Ovary (tissue), 7 donors: ENCODE measurements at regions not wholly inside any gene's neighbourhood (a gene's known extent, or its start where the extent isn't known, plus 50 kb on each side); places are given as distances from the start of the nearest gene placed in this dataset.

ENCODE experiments used
- DNase-seq, 5 donors: peaks; one replicate each; pipeline ENCODE4 v3.0.0-alpha.2; 2019 to 2020
- H3K27ac ChIP-seq, 2 donors: fragments of 200-600 bp; one replicate each; pipeline versions ENCODE4 v1.5.1 to v1.8.0; 2019 to 2022
- H3K27me3 ChIP-seq: fragments of 200-600 bp; one replicate; pipeline ENCODE4 v1.8.0; 2022
- H3K36me3 ChIP-seq: fragments of 200-600 bp; sonication (generic); one replicate; pipeline ENCODE4 v1.5.1; 2019
- H3K4me1 ChIP-seq: one replicate; pipeline ENCODE4 v1.8.1; 2013; ENCODE audit warnings: mild to moderate bottlenecking, moderate library complexity; ENCODE audit not compliant: insufficient read depth
- H3K4me3 ChIP-seq: fragments of 200-600 bp; sonication (generic); one replicate; pipeline ENCODE4 v1.5.1; 2017
- H3K9me3 ChIP-seq, 2 donors: fragments of 200-600 bp in 1 of 2; sonication (generic) in 1 of 2; one replicate each; pipeline versions ENCODE4 v1.5.1 to v1.8.1; 2013 to 2019; ENCODE audit warnings: mild to moderate bottlenecking in 1 of 2, moderate library complexity in 1 of 2
- CTCF ChIP-seq, 3 donors: fragments of 450-650 bp in 2 of 3; fragments of 200-600 bp in 1 of 3; IDR thresholded peaks; one replicate each; pipeline versions ENCODE4 v1.5.1 to v1.8.0; 2016 to 2022; ENCODE audit warnings: antibody characterized with exemption in 3 of 3, mild to moderate bottlenecking in 1 of 3
- EP300 ChIP-seq: sonication (generic); formaldehyde crosslinking; IDR thresholded peaks from one replicate; pipeline ENCODE4 v1.6.1; 2017; ENCODE audit warnings: antibody characterized with exemption
- POLR2A ChIP-seq: fragments of 450-650 bp; IDR thresholded peaks from one replicate; pipeline ENCODE4 v1.6.1; 2017; ENCODE audit warnings: antibody characterized with exemption, mild to moderate bottlenecking, moderate library complexity
- WGBS, 3 donors: extraction: QIAGEN DNeasy Blood & Tissue Kit in 1 of 3; methylation state at CpG; one replicate each; pipeline versions ENCODE4 v1.1.5 to v1.1.7; 2013 to 2017; 5-methylcytosine and 5-hydroxymethylcytosine counted together
- intact Hi-C, 4 donors: fragments of 100-400 bp; cut with DNase I; formaldehyde crosslinking; loops; one replicate each; pipeline versions ENCODE4 v1.11.0 to v1.15.1; 2022 to 2023
- donor health status: DM: no; HTN: no; CAD: no; lungs with moderate emphysema.
- donor health status: DM: no; HTN: no; CAD: no.
- donor health status: Bipolar disorder and iron deficiency.
- donor health status: DM: no; HTN: no; CAD: no.
- donor health status: DM: yes; HTN: yes; CAD: no.

DNA sequence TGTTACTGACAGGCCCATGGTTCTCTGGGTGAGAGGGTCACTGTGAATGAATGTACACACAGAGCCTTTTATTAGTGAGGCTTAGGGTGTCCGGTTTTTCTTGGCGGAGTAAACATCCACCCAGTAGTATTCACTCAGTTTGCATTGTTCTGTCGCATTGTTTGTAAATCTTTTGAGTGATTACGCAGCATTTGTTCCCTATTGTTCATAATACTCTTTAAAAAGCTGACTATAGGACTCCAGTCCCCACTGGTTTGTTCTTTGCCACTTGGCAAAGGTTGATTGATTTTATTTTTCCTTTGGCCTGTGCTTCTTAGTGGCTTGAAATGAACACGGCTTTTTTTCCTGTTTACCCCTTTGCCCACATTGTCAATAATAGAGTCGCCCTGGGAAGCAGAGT lies 130.1 kb upstream of the ESR1 start:
- DNase-seq = no peak
- Histone ChIP-seq H3K4me3 (no peak overlapping the region), H3K4me1 (peaks cover 7% of the 10 kb centered on the region), H3K36me3 (no peaks in the 10 kb centered on the region), H3K27me3 (no peaks in the 10 kb centered on the region), H3K27ac (no peak overlapping the region), H3K9me3 (no peaks in the 10 kb centered on the region)
- no peak for TF ChIP-seq EP300
- TF ChIP-seq POLR2A = no peak
- no peak for TF ChIP-seq CTCF (IDR thresholded peaks at IDR 0.05)
- intact Hi-C loops = no loop called here
- WGBS, 3 donors = 71 to 84% (median 82%) methylated on average over 6 of the region's 6 CpGs

DNA sequence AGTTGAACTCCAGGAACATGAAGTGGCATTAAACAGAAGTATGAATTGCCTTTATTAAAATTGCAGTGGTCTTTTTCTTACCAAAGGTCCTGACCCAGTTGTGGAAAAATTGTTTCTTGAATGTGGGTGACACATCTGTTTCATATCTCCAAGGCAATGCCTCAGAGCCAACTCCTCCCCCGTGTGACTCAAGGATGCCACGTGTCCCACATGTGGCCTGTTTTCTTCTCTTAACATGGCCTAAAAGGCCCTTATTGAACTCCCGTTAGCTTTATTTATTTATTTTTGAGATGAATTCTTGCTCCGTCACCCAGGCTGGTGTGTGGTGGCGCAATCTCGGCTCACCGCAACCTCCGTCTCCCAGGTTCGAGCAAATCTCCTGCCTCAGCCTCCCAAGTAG lies 128.4 kb upstream of the ESR1 start:
- Histone ChIP-seq H3K9me3 (no peaks in the 10 kb centered on the region), H3K4me3 (no peak overlapping the region), H3K27ac (no peak overlapping the region), H3K4me1 (peaks cover 7% of the 10 kb centered on the region), H3K36me3 (no peaks in the 10 kb centered on the region), H3K27me3 (no peaks in the 10 kb centered on the region)
- no peak for TF ChIP-seq CTCF (IDR thresholded peaks at IDR 0.05)
- no peak for TF ChIP-seq EP300
- TF ChIP-seq POLR2A = no peak
- DNase-seq = no peak
- WGBS, 3 donors = 82 to 87% (median 85%) methylated on average over 9 of the region's 9 CpGs
- intact Hi-C loops = no loop called here

GRCh38 chr6:151679941-151680340 lies 127.5 kb upstream of the ESR1 start:
- Histone ChIP-seq H3K4me1 (peaks cover 7% of the 10 kb centered on the region), H3K27me3 (no peaks in the 10 kb centered on the region), H3K9me3 (no peaks in the 10 kb centered on the region), H3K36me3 (no peaks in the 10 kb centered on the region), H3K4me3 (no peak overlapping the region), H3K27ac (no peak overlapping the region)
- TF ChIP-seq EP300 = no peak
- no peak for TF ChIP-seq POLR2A
- TF ChIP-seq CTCF (IDR thresholded peaks at IDR 0.05) = no peak
- WGBS, 3 donors = 94 to 100% (median 97%) methylated on average over 5 of the region's 5 CpGs
- intact Hi-C loops = no loop called here
- DNase-seq = no peak

DNA sequence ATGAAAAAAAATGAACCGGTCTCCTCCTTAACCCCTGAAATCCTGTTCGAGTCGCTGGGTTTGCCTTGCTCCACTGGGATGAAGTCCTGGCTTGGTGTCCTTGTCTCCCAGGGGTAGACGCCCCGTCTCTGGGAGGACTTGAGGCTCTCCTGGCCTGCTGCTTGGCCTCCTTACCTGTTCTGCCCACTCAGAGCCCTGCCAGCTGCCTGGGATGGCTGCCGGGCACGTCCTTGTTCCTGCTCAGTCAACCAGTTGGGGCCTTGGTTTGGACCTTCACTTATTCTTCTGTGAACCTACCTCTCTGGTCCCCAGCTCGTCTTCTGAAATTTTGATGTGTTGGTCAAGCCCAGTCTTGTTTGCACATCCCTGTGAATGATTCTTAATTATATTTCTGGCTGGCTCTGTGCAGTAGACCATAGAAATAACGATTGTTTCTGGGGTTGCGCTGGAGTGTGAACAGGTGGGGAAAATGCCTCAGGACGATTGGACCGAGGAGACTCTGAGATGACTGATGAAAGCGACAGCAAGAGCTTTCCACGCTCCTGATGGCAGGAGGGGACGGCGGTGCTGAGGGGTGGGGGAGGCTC lies 126.5 kb upstream of the ESR1 start:
- Histone ChIP-seq H3K27me3 (no peaks in the 10 kb centered on the region), H3K4me3 (no peak overlapping the region), H3K36me3 (no peaks in the 10 kb centered on the region), H3K9me3 (no peaks in the 10 kb centered on the region), H3K4me1 (peaks cover 7% of the 10 kb centered on the region), H3K27ac (peak overlapping the region; percentile 9 to 79)
- peak in 1 of 5 donors; percentile 35 for DNase-seq
- WGBS, 3 donors = 91 to 93% (median 91%) methylated on average over 16 of the region's 16 CpGs
- TF ChIP-seq POLR2A = no peak
- TF ChIP-seq CTCF (IDR thresholded peaks at IDR 0.05) = no peak
- no peak for TF ChIP-seq EP300
- intact Hi-C loops = no loop called here
